AG10803 (cell line): ENCODE measurements at regions not wholly inside any gene's neighbourhood (a gene's known extent, or its start where the extent isn't known, plus 50 kb on each side); places are given as distances from the start of the nearest gene placed in this dataset.

Experiments used
- DNase-seq: peaks from one replicate; pipeline ENCODE4 v3.0.0; 2010; ENCODE audit warnings: low read depth
- H3K4me3 ChIP-seq: 2 replicates; pipeline ENCODE4 v1.5.1; 2011; ENCODE audit warnings: mild to moderate bottlenecking, low read length, control low read depth
- TF ChIP-seq, protein P1 (sequence below): conservative IDR thresholded peaks from 2 replicates; pipeline ENCODE4 v1.5.1; 2011; ENCODE audit warnings: mild to moderate bottlenecking, low read length, control low read depth, inconsistent platforms

GRCh38 chr6:140855520-140855919, 1277.2 kb upstream of the GJE1 start:
- DNase-seq = no peak
- TF ChIP-seq, protein P1, sequence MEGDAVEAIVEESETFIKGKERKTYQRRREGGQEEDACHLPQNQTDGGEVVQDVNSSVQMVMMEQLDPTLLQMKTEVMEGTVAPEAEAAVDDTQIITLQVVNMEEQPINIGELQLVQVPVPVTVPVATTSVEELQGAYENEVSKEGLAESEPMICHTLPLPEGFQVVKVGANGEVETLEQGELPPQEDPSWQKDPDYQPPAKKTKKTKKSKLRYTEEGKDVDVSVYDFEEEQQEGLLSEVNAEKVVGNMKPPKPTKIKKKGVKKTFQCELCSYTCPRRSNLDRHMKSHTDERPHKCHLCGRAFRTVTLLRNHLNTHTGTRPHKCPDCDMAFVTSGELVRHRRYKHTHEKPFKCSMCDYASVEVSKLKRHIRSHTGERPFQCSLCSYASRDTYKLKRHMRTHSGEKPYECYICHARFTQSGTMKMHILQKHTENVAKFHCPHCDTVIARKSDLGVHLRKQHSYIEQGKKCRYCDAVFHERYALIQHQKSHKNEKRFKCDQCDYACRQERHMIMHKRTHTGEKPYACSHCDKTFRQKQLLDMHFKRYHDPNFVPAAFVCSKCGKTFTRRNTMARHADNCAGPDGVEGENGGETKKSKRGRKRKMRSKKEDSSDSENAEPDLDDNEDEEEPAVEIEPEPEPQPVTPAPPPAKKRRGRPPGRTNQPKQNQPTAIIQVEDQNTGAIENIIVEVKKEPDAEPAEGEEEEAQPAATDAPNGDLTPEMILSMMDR = no peak
- H3K4me3 ChIP-seq = no peak overlapping the region

GRCh38 chr6:140854318-140854717, 1278.4 kb upstream of the GJE1 start:
- TF ChIP-seq, protein P1 = no peak
- H3K4me3 ChIP-seq = no peak overlapping the region
- DNase-seq = peak; percentile 29

DNA sequence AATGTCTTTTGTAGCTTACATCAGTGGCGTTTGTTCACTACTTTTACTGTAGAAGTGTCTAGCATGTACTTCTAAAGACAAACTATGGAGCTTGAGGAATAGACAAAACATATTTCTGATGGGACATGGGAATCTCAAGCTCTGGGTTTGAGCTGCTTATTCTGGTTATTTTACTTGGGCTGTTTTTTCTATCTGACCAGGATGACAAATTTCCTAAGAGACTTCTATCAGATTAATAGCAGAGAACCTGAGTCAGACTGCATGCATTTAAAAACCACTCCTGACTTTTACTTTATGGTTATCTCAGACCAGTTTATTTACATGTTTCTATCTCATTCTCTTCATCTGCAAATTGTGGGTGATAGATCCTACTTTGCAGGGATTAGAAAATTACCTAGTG, 1282.3 kb upstream of the GJE1 start:
- DNase-seq = peak; percentile 26
- H3K4me3 ChIP-seq = no peak overlapping the region
- TF ChIP-seq, protein P1 = no peak

DNA sequence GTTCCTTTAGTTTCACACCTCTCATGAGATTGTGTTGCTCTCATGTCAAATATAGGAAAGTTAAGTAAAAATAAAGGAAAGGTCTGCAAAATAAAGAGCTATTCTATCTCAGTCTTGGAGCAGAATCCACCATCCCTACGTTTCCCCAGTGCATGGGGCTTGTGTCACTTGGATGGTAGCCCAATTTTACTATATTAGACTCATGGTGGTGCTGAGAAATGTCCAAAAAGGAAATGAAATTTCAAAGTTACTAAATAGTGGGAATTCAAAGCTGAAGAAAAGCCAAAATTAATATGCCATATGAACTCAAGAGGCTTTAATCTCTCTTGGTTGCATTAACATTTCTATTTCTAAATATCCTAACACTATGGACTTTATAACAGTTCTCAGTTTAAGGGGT, 1283.3 kb upstream of the GJE1 start:
- no peak overlapping the region for H3K4me3 ChIP-seq
- TF ChIP-seq, protein P1 = no peak
- DNase-seq = no peak

- no peak for DNase-seq
- H3K4me3 ChIP-seq = no peak overlapping the region
- TF ChIP-seq, protein P1 = no peak
Measured at GRCh38 chr6:140847262-140847645, 1285.5 kb upstream of the GJE1 start.

DNA sequence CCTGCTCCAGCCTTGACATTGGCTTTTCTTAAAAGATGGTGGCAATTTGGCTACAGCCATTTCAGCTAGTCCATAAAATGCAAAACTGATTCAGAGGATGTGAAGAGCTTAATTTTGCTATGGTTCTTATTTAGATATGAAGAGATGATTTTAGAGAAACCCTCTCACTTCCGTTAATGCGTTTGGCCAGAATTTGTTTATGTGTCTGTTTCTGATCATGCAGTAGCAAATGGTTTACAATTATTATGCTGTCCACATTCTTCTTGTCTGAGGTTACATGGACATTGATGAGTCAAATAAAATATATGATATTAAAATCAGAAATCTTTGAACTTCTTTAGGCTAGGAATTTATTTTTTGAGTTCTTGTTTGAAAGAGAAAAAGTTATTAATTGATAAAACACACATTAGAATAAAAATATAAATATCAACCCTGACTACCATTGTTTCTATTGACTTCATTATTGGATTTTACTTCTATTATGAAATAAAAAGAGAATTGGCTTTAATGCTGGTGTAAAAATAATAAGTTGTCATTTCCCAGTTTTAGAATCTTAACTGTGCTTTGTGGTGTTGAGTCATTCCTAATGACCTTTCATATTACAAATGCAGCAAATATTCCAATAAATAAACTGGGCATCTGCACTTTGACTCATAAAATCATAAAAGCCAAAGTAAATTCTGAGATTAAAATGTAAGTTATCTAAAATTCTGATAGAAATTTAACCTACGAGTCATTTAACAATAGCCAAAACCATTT, 1286.0 kb upstream of the GJE1 start:
- TF ChIP-seq, protein P1 = no peak
- no peak overlapping the region for H3K4me3 ChIP-seq

GRCh38 chr6:140845701-140846100, 1287.0 kb upstream of the GJE1 start:
- no peak overlapping the region for H3K4me3 ChIP-seq
- peak; percentile 82 for DNase-seq
- TF ChIP-seq, protein P1 = no peak

More for the DNA sequence above, 1286.0 kb upstream of the GJE1 start:
- DNase-seq = peak; percentile 73
